GM12878 (cell line): ENCODE measurements at regions not wholly inside any gene's neighbourhood (a gene's known extent, or its start where the extent isn't known, plus 50 kb on each side); places are given as distances from the start of the nearest gene placed in this dataset.

Experiments used
- ATAC-seq: fragments of 200-7000 bp; cut with Tn5 transposase; 3 replicates; pipeline ENCODE4 v1.9.1; 2020; ENCODE audit warnings: mild to moderate bottlenecking, moderate library complexity
- BruUV-seq: library from RNA; stranded (reverse); fragments of 400-500 nt; replicated peaks from 2 replicates; lab custom pipeline; 2021; lab: Mats Ljungman, UMichigan
- CTCF ChIA-PET: fragments of 300-600 bp; sonication (Branson Sonifier 250); formaldehyde crosslinking; extraction: SDS; loops from one replicate; lab custom pipeline; 2021; ENCODE audit warnings: inconsistent platforms; lab: Yijun Ruan, JAX
- POLR2A ChIA-PET: fragments of 350-600 bp; formaldehyde crosslinking; extraction: SDS; loops from one replicate; lab custom pipeline; 2021; ENCODE audit warnings: inconsistent platforms; lab: Charles Lee
- RAD21 ChIA-PET: fragments of 300-600 bp; sonication (Branson Sonifier 250); formaldehyde crosslinking; loops from one replicate; lab custom pipeline; 2023; ENCODE audit warnings: antibody characterized with exemption; ENCODE audit not compliant: unreplicated experiment; lab: Charles Lee
- SMC1A ChIA-PET: fragments of 300-600 bp; sonication (Branson Sonifier 250); formaldehyde crosslinking; loops from one replicate; lab custom pipeline; 2023; ENCODE audit not compliant: unreplicated experiment, uncharacterized antibody; lab: Charles Lee
- DNase-seq: peaks from one replicate; pipeline ENCODE4 v3.0.0-alpha.2; 2011; ENCODE audit warnings: low read depth, low spot score
- FAIRE-seq: peaks from 3 replicates; lab custom pipeline; 2011; peaks lifted over from hg19 to GRCh38; lab: Jason Lieb, UNC
- H2AFZ ChIP-seq: 2 replicates; pipeline ENCODE4 v1.6.0; 2011; ENCODE audit warnings: low read depth, low read length, control low read depth; ENCODE audit not compliant: control insufficient read depth
- H3K27ac ChIP-seq: 2 replicates; pipeline ENCODE4 v1.5.1; 2011; ENCODE audit warnings: control low read depth; ENCODE audit not compliant: control insufficient read depth, insufficient read depth
- H3K27me3 ChIP-seq, 2 experiments: replicated peaks in 1 of 2; 2 replicates each; pipeline versions ENCODE4 v1.6.0 to v1.6.1; 2011; ENCODE audit warnings: low read length in 1 of 2; ENCODE audit not compliant: control insufficient read depth in 2 of 2, insufficient read depth in 2 of 2
- H3K36me3 ChIP-seq, 2 experiments: 2 replicates each; pipeline ENCODE4 v1.5.1; 2011; ENCODE audit warnings: low read length in 1 of 2; ENCODE audit not compliant: control insufficient read depth in 2 of 2, insufficient read depth in 2 of 2
- H3K4me1 ChIP-seq: 2 replicates; pipeline ENCODE4 v1.6.1; 2011; ENCODE audit warnings: mild to moderate bottlenecking, low read length, moderate library complexity, mixed read lengths; ENCODE audit not compliant: control insufficient read depth, insufficient read depth
- H3K4me2 ChIP-seq: 2 replicates; pipeline ENCODE4 v1.6.0; 2011; ENCODE audit warnings: control low read depth; ENCODE audit not compliant: control insufficient read depth, insufficient read depth
- H3K4me3 ChIP-seq: fragments of 200-600 bp; sonication (generic); 2 replicates; pipeline ENCODE4 v1.5.1; 2016
- H3K79me2 ChIP-seq: 2 replicates; pipeline ENCODE4 v1.6.0; 2011; ENCODE audit warnings: low read length; ENCODE audit not compliant: control insufficient read depth, insufficient read depth
- H3K9ac ChIP-seq: 2 replicates; pipeline ENCODE4 v1.8.0; 2011; ENCODE audit warnings: low read length, control low read depth, mixed read lengths; ENCODE audit not compliant: control insufficient read depth, insufficient read depth
- H3K9me3 ChIP-seq: replicated peaks from 3 replicates; pipeline ENCODE4 v1.5.1; 2011; ENCODE audit warnings: mild to moderate bottlenecking, low read length; ENCODE audit not compliant: control insufficient read depth, insufficient read depth
- H4K20me1 ChIP-seq: 2 replicates; pipeline ENCODE4 v1.6.0; 2011; ENCODE audit not compliant: control insufficient read depth, insufficient read depth
- BCL11A ChIP-seq: IDR thresholded peaks from 2 replicates; pipeline ENCODE4 v1.6.1; 2011; ENCODE audit warnings: low read depth, low read length
- BMI1 ChIP-seq: fragments of 450-650 bp; IDR thresholded peaks from 2 replicates; pipeline ENCODE4 v1.6.1; 2016; ENCODE audit warnings: mild to moderate bottlenecking, moderate library complexity, borderline replicate concordance
- CREM ChIP-seq: IDR thresholded peaks from 2 replicates; pipeline ENCODE4 v1.6.1; 2014; ENCODE audit warnings: antibody characterized with exemption, low read depth
- ELK1 ChIP-seq: IDR thresholded peaks from 2 replicates; pipeline ENCODE4 v1.6.1; 2012; ENCODE audit warnings: low read depth, low read length, improper control_type of control experiment
- FOS ChIP-seq: IDR thresholded peaks from 3 replicates; pipeline ENCODE4 v1.6.1; 2011; ENCODE audit warnings: borderline replicate concordance; ENCODE audit not compliant: insufficient read length; ENCODE audit errors: extremely low read depth
- HCFC1 ChIP-seq: fragments of 150-350 bp; IDR thresholded peaks from 2 replicates; pipeline ENCODE4 v1.6.1; 2014; ENCODE audit warnings: low read length
- MTA2 ChIP-seq: fragments of 450-650 bp; IDR thresholded peaks from 2 replicates; pipeline ENCODE4 v1.6.1; 2016; ENCODE audit warnings: low read depth, mild to moderate bottlenecking, moderate library complexity
- NFIC ChIP-seq: IDR thresholded peaks from 2 replicates; pipeline ENCODE4 v1.6.1; 2012; ENCODE audit warnings: low read depth, mild to moderate bottlenecking, inconsistent platforms, low read length, moderate library complexity
- NR2C1 ChIP-seq: fragments of 450-650 bp; IDR thresholded peaks from 2 replicates; pipeline ENCODE4 v1.6.1; 2017; ENCODE audit warnings: antibody characterized with exemption, mild to moderate bottlenecking, moderate library complexity
- POU2F2 ChIP-seq: IDR thresholded peaks from 3 replicates; pipeline ENCODE4 v1.6.1; 2011; ENCODE audit warnings: low read depth, mild to moderate bottlenecking, low read length, borderline replicate concordance
- RCOR1 ChIP-seq: conservative IDR thresholded peaks from 2 replicates; pipeline ENCODE4 v1.6.1; 2012; ENCODE audit warnings: low read depth, low read length, improper control_type of control experiment
- SREBF2 ChIP-seq: IDR thresholded peaks from 2 replicates; pipeline ENCODE4 v1.6.1; 2012; ENCODE audit warnings: mild to moderate bottlenecking, low read length
- TARDBP ChIP-seq: IDR thresholded peaks from 2 replicates; pipeline ENCODE4 v1.6.1; 2016; ENCODE audit warnings: borderline replicate concordance
- TCF7 ChIP-seq: IDR thresholded peaks from 2 replicates; pipeline ENCODE4 v1.6.1; 2014; ENCODE audit warnings: antibody characterized with exemption, borderline replicate concordance
- ZNF207 ChIP-seq: fragments of 450-650 bp; IDR thresholded peaks from 2 replicates; pipeline ENCODE4 v1.6.1; 2014; ENCODE audit warnings: antibody characterized with exemption, mild to moderate bottlenecking, borderline replicate concordance
- ZNF274 ChIP-seq: IDR thresholded peaks from one replicate; pipeline ENCODE4 v1.8.0; 2011; ENCODE audit not compliant: insufficient read length, insufficient read depth
- WGBS: methylation state at CpG from one replicate; pipeline ENCODE4 v1.1.6; 2016; ENCODE audit warnings: low lambda C conversion rate; ENCODE audit not compliant: insufficient replicate concordance, insufficient coverage; ENCODE audit errors: missing lambda C conversion rate; 5-methylcytosine and 5-hydroxymethylcytosine counted together
- in situ Hi-C: fragments of 300-500 bp; cut with MboI; formaldehyde crosslinking; loops from 9 replicates; pipeline ENCODE4 v1.14.3; 2018; ENCODE audit warnings: mixed read lengths
- intact Hi-C: fragments of 100-400 bp; cut with micrococcal nuclease; formaldehyde crosslinking; loops from one replicate; pipeline ENCODE4 v1.14.2; 2022; ENCODE audit not compliant: unreplicated experiment
- TF ChIP-seq, protein P1 (sequence below): fragments of 450-650 bp; formaldehyde crosslinking; IDR thresholded peaks from 2 replicates; pipeline ENCODE4 v1.4.0; 2020; ENCODE audit warnings: mild to moderate bottlenecking, moderate library complexity
- TF ChIP-seq, protein P2 (sequence below), 3 experiments: IDR thresholded peaks in 2 of 3; conservative IDR thresholded peaks in 1 of 3; 2 replicates each; pipeline ENCODE4 v1.5.1; 2011; ENCODE audit warnings: low read depth in 3 of 3, low read length in 3 of 3, mild to moderate bottlenecking in 3 of 3, control low read depth in 2 of 3, moderate library complexity in 2 of 3, inconsistent platforms in 1 of 3, mixed read lengths in 1 of 3; ENCODE audit not compliant: control insufficient read depth in 2 of 3, insufficient read depth in 1 of 3; ENCODE audit errors: extremely low read depth in 1 of 3

GRCh38 chr22:49005557-49005956, 822.1 kb downstream of the BRD1 start (continued):
- TF ChIP-seq, protein P1, sequence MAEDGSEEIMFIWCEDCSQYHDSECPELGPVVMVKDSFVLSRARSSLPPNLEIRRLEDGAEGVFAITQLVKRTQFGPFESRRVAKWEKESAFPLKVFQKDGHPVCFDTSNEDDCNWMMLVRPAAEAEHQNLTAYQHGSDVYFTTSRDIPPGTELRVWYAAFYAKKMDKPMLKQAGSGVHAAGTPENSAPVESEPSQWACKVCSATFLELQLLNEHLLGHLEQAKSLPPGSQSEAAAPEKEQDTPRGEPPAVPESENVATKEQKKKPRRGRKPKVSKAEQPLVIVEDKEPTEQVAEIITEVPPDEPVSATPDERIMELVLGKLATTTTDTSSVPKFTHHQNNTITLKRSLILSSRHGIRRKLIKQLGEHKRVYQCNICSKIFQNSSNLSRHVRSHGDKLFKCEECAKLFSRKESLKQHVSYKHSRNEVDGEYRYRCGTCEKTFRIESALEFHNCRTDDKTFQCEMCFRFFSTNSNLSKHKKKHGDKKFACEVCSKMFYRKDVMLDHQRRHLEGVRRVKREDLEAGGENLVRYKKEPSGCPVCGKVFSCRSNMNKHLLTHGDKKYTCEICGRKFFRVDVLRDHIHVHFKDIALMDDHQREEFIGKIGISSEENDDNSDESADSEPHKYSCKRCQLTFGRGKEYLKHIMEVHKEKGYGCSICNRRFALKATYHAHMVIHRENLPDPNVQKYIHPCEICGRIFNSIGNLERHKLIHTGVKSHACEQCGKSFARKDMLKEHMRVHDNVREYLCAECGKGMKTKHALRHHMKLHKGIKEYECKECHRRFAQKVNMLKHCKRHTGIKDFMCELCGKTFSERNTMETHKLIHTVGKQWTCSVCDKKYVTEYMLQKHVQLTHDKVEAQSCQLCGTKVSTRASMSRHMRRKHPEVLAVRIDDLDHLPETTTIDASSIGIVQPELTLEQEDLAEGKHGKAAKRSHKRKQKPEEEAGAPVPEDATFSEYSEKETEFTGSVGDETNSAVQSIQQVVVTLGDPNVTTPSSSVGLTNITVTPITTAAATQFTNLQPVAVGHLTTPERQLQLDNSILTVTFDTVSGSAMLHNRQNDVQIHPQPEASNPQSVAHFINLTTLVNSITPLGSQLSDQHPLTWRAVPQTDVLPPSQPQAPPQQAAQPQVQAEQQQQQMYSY (CRISPR knock-in tag), result no peak
- TF ChIP-seq ELK1 (no peak), HCFC1 (no peak), CREM (no peak), TARDBP (no peak), FOS (no peak)
- TF ChIP-seq, all 136 proteins: peak for 0

DNA sequence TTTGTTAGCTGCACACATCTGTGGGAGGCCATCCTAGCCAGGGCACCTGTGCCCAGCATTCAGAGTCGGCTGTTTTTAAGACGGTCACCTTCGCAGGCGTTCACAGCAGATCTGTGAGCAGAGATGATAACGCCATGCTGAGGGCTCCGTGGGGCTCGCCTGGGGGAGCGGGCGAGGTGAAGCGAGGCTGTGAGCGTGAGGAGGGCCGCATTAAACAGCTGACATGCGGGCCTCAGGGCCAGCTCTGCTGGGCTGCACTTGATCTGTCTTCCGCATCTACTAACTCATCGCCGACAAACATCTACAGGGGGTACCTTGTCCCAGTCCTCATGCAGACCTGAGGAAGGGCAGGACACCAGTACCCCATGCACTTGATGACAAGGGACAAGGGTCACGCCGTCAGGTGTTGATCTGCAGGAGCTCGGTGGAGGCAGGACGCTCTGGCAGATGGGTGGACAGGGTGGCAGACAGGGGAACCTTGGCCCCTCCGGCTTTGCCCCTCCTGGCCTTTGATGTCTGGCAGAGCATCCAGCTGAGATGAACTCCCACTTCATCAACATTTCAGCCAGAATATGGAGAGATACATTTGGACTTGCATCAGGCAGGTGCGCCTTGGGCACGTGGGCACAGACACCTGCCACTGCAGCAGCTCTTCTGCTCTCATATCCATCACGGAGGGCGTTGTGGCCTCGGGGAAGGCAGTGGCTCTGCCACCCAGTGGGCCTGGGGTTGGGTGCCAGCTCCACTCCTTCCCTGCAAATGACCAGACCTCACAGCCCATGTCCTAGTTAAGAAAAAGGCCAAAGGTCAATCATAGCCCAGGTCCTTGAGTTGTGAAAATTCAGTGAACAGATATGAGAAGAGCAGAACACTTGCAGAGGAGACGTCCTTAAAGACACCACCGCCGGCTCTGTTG, 822.9 kb downstream of the BRD1 start:
- ChIA-PET RAD21 (no interaction called here), POLR2A (no interaction called here), SMC1A (no interaction called here), CTCF (no interaction called here)
- no peak overlapping the region for H3K27ac ChIP-seq
- H3K4me1 ChIP-seq, result no peaks in the 10 kb centered on the region
- intact Hi-C loops, result no loop called here
- no peak for ATAC-seq
- H4K20me1 ChIP-seq, result no peaks in the 10 kb centered on the region
- no peaks in the 10 kb centered on the region; the same call in 2 of the 3 replicates for H3K9me3 ChIP-seq
- H3K27me3 ChIP-seq, result no peaks in the 10 kb centered on the region
- no peak for DNase-seq
- H2AFZ ChIP-seq, result no peak overlapping the region
- FAIRE-seq, result no peak
- no peaks in the 10 kb centered on the region for H3K36me3 ChIP-seq
- no peaks in the 10 kb centered on the region for H3K79me2 ChIP-seq
- BruUV-seq, result no TSS peak
- in situ Hi-C loops, result no loop called here
- H3K4me2 ChIP-seq, result no peak overlapping the region
- H3K9ac ChIP-seq, result no peak overlapping the region
- H3K4me3 ChIP-seq, result no peak overlapping the region
- 54% methylated on average over 29 of the region's 29 CpGs for WGBS
- TF ChIP-seq RCOR1, result no peak
- TF ChIP-seq MTA2, result no peak
- no peak for TF ChIP-seq ZNF274
- no peak for TF ChIP-seq ZNF207
- no peak for TF ChIP-seq TCF7
- TF ChIP-seq BMI1, result no peak
- no peak for TF ChIP-seq POU2F2
- TF ChIP-seq SREBF2, result no peak
- TF ChIP-seq NR2C1, result no peak
- TF ChIP-seq NFIC, result no peak
- TF ChIP-seq, protein P2, sequence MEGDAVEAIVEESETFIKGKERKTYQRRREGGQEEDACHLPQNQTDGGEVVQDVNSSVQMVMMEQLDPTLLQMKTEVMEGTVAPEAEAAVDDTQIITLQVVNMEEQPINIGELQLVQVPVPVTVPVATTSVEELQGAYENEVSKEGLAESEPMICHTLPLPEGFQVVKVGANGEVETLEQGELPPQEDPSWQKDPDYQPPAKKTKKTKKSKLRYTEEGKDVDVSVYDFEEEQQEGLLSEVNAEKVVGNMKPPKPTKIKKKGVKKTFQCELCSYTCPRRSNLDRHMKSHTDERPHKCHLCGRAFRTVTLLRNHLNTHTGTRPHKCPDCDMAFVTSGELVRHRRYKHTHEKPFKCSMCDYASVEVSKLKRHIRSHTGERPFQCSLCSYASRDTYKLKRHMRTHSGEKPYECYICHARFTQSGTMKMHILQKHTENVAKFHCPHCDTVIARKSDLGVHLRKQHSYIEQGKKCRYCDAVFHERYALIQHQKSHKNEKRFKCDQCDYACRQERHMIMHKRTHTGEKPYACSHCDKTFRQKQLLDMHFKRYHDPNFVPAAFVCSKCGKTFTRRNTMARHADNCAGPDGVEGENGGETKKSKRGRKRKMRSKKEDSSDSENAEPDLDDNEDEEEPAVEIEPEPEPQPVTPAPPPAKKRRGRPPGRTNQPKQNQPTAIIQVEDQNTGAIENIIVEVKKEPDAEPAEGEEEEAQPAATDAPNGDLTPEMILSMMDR (IDR thresholded peaks at IDR 0.05 in 2 of 3, conservative IDR thresholded peaks at IDR 0.05 in 1 of 3; ENCODE audit: control insufficient read depth in 2 of 3, extremely low read depth in 1 of 3, insufficient read depth in 1 of 3, low read depth in 3 of 3, low read length in 3 of 3), result no peak
- no peak for TF ChIP-seq BCL11A
